GM19023 (cell line): ENCODE measurements at regions not wholly inside any gene's neighbourhood (a gene's known extent, or its start where the extent isn't known, plus 50 kb on each side); places are given as distances from the start of the nearest gene placed in this dataset.

Experiments
- ATAC-seq: cut with Tn5 transposase; IDR thresholded peaks from one replicate; pipeline ENCODE4 v1.9.1; 2021; ENCODE audit warnings: mild to moderate bottlenecking, moderate library complexity; ENCODE audit not compliant: unreplicated experiment

DNA sequence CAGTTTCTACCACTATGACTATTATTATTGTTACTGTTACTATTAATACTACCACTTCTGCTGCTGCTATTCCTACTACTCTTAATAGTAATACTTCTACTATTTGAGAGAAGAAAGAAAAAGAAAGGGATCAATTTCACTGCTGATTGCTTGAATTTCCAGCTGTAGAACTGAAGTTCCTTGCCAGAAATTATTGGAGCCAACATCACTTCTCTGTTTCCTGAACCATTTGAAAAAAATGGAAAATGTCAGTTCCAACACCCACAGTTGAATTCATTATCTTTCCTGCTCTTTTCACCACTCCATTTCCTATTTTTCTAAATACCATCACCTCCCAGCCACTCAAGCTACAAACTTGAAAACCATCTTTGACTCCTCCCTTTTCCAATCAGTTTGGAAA is 54.1 kb upstream of the PIK3C2G start:
- no peak for ATAC-seq

DNA sequence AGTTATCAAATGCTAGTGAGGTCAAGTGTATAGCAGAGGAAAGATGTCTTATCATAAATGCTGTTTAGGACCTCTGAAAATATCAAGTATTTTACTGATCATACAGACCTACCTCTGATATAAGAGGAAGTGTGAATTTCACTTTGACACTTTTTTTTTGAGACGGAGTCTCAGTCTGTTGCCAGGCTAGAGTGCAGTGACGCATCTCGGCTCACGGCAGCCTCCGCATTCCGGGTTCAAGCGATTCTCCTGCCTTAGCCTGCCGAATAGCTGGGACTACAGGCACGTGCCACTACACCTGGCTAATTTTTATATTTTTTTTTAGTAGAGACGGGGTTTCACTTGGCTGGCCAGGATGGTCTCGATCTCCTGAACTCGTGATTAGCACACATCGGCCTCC is 55.1 kb upstream of the PIK3C2G start:
- ATAC-seq: no peak

DNA sequence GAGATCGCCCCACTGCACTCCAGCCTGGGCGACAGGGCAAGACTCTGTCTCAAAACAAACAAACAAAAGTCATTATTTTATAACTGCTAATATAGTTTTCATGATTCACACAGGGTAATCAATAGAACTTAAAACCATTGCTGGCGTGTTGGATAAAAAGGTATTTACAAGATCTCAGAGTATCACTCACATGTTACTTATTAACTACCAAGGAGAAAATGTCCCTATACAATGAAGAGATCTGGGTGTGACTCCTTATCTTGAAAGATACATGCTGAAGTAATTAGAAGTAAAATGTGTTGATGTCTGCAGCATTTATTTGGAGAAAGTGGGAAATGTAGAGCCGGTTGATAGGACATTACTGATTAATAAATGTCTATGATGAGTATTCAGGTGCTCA is 57.3 kb upstream of the PIK3C2G start:
- no peak for ATAC-seq

DNA sequence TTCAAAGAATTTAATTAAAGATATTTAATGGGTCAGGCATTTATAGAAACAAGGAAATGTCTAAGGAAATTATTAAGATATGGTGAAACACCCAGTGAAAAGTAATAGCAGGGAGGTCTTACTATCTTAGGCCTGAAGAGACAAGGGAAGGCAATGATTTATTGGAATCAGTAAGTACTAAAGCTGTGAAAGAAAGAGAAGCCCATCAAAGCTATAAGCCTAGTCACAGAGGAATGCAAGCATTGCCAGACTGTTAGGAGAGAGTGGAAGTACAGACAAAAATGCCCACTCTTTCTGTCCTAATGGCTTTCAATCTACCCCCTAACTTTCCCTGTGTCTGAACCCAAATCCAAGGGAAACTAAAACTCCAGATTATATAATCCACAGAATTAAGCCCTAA is 69.2 kb upstream of the PIK3C2G start:
- no peak for ATAC-seq

DNA sequence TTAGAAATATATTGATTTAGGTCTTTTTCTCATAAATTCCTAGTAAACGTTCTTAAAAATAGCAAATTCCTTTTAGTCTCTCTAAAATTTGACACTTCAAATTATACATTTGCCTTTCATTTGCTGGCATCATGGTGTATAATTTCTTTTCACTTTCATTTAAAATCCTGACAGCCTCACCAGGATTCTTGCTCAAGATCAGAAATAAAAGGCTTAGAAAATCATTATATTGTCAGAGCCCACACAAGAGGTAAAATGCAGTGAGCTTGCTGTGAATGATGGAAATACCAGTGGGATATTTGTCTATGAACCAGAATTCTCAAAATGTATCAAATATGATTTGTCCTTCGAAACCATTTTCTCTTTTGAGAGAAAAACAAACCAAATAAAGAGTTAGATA is 78.2 kb upstream of the PIK3C2G start:
- ATAC-seq: no peak

DNA sequence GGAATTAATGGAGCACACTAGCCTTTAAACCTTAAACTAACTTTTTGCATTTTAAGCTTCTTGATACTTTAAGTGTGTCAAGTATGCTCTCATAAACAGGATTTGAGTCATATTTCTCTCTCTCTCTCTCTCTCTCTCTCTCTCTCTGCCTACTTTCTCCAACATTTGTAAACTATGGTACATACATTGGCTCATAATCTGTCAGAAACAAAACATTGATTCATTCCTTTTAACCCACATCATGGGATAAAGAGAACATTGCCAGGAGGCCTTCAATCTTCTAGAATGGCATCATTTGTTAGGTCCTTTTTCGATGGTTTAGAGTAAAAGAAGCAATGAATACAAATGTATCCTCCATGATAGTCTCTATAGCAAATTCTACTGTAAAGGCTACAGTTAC is 81.6 kb upstream of the RERGL start:
- no peak for ATAC-seq

DNA sequence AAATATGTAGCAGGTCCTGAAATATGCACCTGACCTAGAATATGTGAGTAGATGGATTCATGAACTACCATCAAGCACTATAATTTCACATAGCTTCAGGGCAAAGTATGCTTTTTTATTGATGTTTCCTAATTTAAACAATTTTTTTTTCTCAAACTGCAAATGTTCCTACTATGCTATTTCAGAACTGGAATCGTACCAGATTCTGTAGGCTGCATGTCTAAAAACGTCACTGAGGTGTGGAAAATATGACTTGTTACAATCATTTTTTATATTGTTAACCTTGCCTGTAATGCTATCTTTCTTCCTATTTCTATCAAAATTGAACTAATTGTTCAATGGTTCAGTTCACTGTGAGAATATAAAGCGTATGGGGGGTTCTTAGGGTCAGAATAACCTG is 78.0 kb upstream of the RERGL start:
- ATAC-seq: no peak

DNA sequence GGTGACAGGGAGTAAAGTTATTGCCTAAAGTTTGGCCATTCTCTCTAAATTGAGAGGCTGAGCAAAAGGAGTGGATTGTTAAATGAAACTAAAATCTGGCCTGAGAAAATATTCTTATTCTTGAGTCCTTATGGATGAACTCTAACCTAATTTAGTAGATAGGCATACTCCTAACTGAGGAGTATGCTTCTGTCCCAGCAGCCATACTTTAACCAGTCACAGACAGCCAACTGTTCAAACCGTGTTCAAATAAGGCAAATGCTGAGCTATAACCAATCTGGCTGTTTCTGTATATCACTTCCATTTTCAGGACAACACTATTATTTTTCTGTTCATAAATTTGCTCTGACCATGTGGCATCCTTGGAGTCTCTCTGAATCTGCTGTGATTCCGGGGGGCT is 75.9 kb upstream of the RERGL start:
- peak; percentile 48 for ATAC-seq

DNA sequence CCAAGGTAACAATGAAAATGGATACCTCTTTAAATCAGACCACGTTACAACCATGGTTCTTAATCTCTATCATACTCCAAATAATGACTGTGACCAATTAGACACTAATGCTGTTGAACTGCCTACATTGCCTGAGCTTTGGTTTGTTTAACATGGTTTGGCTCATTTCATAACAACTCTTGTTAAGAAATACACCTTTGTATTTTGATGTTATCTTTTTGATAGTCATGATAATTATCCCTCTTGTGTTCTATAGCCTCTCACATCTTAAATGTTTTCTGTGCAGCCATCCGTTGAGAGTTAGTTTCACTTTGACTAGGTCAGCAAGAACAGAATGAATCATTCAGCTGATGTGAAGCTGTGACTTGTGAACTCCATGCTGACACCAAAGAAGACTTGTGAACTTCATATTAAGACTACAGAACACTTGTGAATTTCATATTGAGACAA is 75.5 kb upstream of the RERGL start:
- ATAC-seq: peak; percentile 97

DNA sequence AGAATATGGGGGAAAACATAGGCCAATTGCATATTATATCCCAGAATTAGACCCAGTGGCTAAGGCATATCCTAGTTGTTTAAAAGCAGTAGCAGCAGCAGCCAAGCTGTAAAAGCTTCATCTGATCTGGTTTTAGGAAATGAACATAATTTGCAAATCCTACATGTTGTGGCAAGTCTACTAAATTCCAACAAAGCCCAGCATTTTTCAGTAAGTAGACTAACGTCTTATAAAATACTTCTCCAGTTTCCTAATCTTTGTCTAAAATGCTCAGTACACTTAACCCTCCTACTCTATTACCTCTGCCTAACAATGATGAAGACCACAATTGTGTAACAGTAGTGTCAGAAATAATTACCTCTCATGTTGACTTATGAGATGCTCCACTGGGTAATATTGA is 70.9 kb upstream of the RERGL start:
- no peak for ATAC-seq

DNA sequence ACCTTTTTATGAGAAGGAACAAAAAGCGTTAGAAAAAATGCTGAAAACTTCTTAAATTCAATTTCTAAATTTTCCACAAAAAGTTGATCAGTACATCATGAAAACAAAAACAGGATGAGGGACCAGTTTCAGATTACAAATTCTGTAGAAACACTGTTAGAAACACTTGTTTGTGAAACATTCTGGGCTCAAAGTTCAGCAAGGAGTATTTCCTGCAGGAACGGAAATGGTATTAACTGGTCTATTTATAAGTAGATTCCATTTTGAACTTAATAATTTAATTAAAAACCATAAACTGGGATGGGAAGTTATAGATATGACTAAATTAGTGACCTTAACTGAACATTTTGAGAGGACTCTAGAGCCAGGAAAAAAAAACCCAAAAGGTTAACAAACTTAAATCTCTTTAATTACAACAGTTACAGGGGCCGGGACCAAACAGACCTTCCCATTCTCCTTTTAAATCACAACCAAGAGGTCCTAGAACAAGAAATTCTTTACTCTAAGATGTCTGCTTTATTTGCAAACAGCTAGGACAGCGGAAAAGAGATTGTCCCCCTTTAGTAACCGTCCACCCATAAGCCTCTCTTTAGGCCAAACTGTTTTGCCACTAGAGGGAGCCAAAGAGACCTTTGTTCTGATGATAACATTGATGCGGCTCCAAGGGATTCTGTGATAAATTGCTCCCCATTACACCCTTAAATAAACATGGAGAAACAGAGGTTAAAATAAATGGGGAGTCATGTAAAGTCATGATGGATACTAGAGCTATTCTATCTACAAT is 69.0 kb upstream of the RERGL start:
- ATAC-seq: no peak

DNA sequence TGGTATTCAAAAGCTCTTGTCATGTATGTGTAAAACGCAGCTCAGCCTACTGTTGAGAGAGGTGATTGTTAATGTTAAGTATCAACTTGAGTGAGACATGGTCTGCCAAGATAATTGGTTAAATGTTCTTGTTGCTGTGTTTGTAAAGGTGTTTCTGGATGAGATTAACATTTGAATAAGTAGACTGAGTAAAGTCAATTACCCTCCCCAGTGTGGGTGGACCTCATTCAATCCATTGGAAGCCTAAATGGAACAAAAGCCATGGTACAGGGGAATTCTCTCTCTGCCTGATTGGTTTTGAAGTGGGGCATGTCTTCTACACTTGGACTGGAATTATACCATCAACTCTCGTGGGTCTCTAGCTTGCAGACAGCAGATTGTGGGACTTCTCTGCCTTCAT is 63.8 kb upstream of the RERGL start:
- ATAC-seq: no peak

DNA sequence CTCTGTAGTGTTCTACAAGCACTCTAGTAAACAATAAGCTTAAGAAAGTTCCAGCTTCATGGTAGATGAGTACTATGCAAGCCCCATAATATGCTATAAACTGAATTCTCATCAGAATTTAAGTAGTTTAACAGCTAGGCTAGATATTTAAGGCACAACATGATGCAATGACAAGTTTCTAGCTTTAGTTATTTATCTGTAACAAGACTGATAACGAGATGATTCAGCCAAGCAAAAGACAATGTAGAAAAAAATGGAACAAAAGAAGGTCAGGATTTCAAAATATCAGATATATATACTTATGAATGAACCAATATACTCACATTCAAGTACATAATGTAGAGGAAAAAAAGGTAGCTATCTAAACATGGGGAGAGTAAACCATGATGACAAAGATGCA is 61.0 kb upstream of the RERGL start:
- ATAC-seq: no peak

DNA sequence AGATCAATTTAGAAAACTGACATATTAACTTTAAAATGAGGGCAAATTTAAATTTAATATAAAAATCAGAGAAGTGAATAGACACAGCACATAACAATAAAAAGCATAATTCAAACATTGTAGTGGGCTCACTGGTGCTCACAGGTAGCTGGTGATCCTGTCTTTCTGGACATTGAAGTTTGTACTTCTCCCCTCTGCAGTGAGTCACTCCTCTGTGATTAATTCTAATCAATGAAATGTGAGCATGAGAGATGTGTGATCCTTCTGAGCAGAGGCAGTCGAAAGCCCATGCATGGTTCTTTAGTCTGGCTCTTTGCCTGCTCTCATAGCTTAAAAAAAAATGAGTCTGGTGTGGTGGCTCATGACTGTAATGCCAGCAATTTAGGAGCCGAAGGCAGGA is 59.0 kb upstream of the RERGL start:
- ATAC-seq: no peak

DNA sequence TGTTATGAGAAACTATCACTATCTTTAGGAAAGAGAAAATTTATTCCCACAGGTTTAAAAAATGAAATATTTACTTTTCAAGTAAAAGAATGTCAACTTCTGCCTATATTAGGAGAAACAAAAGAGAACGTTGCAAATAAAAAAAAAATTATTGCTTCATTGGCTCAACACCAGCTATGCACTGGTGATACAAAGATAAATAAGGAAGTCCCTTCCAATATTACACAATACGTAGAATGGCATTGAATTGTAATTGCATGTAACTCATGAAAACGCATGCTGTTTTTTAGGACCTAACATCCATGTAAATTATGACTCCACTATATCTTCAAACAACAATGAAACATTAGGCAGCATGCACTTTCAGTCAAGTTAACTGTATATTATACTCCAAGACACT is 56.4 kb upstream of the RERGL start:
- no peak for ATAC-seq

DNA sequence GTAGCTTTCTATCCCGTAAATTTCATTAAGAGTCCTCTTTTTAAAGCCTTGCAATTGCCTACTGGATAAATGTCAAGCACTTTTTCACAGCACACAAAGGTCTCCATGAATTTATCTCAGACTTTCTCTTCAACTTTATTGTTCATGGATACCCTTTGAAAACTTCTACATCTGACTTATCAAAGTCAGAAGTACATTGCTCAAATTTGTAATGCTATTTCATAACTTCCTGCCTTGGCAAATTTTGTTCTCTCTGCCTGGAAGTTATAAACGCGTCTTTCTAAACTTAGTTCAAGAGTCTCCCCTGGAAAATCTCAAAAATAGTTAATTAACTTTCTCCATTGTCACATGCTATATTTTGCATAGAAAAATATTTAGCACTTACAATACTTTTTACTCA is 55.9 kb upstream of the RERGL start:
- ATAC-seq: no peak

DNA sequence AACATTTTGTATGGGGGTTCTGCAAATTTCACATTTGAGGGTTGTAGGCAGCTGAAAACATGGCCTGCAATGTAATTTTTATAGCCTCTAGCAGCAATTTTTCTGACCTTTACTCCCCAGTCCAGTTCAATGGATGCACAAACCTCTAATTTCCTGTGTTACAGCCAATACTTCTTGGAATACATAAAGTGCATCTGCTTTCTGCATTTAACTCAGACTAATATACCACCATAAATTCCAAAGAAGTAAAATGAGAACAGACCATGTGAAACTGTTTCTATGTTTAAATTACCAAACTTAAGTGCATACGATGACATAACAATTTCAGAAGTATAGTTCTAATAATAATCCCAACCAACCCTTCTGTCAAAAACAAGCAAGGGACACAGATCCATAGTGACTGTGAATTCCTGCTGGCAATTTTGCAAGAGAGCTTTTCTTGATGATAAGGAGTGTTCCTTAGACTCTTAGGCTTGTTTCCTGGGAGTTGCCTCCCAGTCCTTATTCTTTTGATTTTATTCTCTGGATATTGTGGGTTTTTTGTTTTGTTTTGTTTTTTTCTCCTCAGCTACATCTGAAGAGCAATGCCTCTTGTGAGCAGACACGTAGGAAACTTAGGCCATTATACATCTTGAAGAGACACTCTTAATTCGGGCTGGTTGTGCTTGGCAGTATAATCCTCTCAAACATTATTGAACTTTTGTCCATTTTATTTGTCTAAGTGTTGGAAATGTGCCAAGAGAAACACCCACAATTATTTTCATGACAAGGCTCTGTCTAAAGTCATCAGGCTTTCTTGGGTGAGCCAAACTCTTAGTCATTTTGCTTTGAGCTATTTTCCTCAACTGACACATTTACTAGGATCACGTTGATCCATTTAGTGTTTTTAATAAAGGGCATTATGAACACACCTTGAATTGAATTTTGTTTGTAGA is 51.3 kb upstream of the RERGL start:
- ATAC-seq: no peak

DNA sequence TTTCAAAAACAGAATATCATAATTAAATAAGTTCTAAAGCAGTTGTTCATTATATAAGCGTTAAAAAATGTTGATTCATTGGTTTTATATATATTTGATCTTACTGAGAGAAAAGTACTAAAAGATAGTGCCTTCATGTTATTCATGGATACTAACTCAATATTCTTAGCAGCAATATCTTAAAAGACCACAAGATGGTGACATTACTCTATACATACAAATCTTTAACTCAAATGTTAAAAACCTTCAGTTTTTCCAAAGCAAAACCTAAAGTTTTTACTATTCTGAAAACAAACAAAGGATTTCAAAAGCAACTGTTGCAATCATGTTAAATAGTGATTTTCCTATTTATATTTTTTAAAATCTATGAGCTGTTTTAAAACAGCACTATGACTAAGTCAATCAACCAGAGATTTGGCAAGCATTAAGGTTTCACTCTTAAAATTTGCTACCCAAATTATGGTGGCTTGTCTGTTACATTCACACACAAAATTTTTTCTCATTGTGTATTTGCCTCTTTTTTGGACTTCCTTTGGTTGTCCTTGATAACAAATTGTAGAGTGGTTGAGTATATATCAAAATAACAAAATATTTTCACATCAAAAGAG is 50.1 kb upstream of the RERGL start:
- no peak for ATAC-seq
